GM12873 (cell line): ENCODE measurements at regions not wholly inside any gene's neighbourhood (a gene's known extent, or its start where the extent isn't known, plus 50 kb on each side); places are given as distances from the start of the nearest gene placed in this dataset.

ENCODE experiments used
- CTCF ChIP-seq: IDR thresholded peaks from 2 replicates; pipeline ENCODE4 v1.5.1; 2012; ENCODE audit warnings: low read depth, mild to moderate bottlenecking, moderate library complexity, low read length, control low read depth; ENCODE audit not compliant: insufficient read depth; ENCODE audit errors: missing control alignments

GRCh38 chr7:12927635-12928434 lies 240.4 kb downstream of the ARL4A start:
- TF ChIP-seq CTCF: no peak

- no peak for TF ChIP-seq CTCF
These were observed 242.2 kb downstream of the ARL4A start for GRCh38 chr7:12929476-12930140.

DNA sequence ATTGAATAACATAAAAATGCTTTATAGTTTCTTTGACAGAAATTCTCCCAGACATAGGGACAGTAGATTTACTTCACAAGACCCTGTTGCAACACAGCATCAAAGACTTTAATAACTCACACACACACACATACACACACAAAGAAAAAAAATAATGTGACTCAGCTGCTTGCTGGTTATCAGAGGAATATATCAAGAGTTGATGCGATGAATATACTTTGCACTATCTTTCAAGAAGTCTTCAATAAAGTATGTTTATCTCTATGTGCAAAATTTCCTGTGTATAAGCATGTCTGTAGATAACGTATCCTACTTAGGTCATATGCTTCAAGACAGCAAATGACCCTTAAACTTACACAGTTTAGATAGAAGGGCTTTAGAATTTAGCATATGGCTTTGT lies 243.1 kb downstream of the ARL4A start:
- no peak for TF ChIP-seq CTCF

GRCh38 chr7:12939694-12940093 lies 252.3 kb downstream of the ARL4A start:
- TF ChIP-seq CTCF: no peak

- TF ChIP-seq CTCF: no peak
These were observed 254.1 kb downstream of the ARL4A start for GRCh38 chr7:12941512-12941911.

DNA sequence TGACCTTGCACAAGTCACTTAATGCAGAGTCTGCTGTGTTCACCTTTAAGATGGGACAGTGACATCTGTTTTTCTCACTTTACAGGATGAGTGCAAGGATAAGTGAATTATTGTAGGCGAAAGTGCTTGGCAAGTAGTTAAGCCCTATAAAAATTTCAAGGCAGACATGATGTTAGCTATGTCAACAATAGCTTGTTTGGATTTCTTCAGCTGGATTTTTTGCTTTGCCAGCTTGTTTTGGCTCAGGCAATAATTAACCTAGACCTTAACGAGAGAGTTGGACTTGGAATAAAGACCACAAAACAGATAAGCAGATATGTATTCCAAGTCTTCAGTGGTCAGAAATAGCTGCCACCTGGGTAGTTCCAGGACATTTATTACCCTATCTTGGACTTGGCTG lies 255.2 kb downstream of the ARL4A start:
- TF ChIP-seq CTCF: no peak

GRCh38 chr7:12943781-12944180 lies 256.3 kb downstream of the ARL4A start:
- TF ChIP-seq CTCF: no peak
